Loucy (cell line): ENCODE measurements at regions not wholly inside any gene's neighbourhood (a gene's known extent, or its start where the extent isn't known, plus 50 kb on each side); places are given as distances from the start of the nearest gene placed in this dataset.

Source experiments
- H2AFZ ChIP-seq: fragments of 200-600 bp; sonication (generic); 2 replicates; pipeline ENCODE4 v1.6.0; 2016; ENCODE audit warnings: antibody characterized with exemption, mild to moderate bottlenecking, low read length, moderate library complexity
- H3F3A ChIP-seq: fragments of 200-600 bp; 2 replicates; pipeline ENCODE4 v1.6.0; 2016; ENCODE audit warnings: antibody characterized with exemption, low read depth, mild to moderate bottlenecking
- H3K27me3 ChIP-seq: fragments of 200-600 bp; sonication (generic); 2 replicates; pipeline ENCODE4 v1.6.1; 2014; ENCODE audit warnings: low read length, mild to moderate bottlenecking; ENCODE audit not compliant: insufficient read depth, poor library complexity, severe bottlenecking
- H3K36me3 ChIP-seq: fragments of 200-600 bp; sonication (generic); 2 replicates; pipeline ENCODE4 v1.6.1; 2016; ENCODE audit warnings: low read length; ENCODE audit not compliant: insufficient read depth
- H3K4me1 ChIP-seq: fragments of 200-600 bp; sonication (generic); 2 replicates; pipeline ENCODE4 v1.5.1; 2014; ENCODE audit warnings: low read length, mild to moderate bottlenecking; ENCODE audit not compliant: insufficient read depth, poor library complexity, severe bottlenecking
- H3K4me2 ChIP-seq: fragments of 200-600 bp; sonication (generic); 2 replicates; pipeline ENCODE4 v1.6.0; 2014; ENCODE audit warnings: antibody characterized with exemption, low read length, low read depth, mild to moderate bottlenecking; ENCODE audit not compliant: poor library complexity, severe bottlenecking
- H3K4me3 ChIP-seq: fragments of 200-600 bp; sonication (generic); 2 replicates; pipeline ENCODE4 v1.5.1; 2014; ENCODE audit warnings: low read length, mild to moderate bottlenecking, mixed read lengths; ENCODE audit not compliant: poor library complexity, severe bottlenecking
- H3K79me2 ChIP-seq: fragments of 200-600 bp; sonication (generic); 2 replicates; pipeline ENCODE4 v1.6.1; 2014; ENCODE audit warnings: low read length; ENCODE audit not compliant: insufficient read depth
- H3K9ac ChIP-seq: fragments of 200-600 bp; sonication (generic); 2 replicates; pipeline ENCODE4 v1.6.0; 2014; ENCODE audit warnings: mild to moderate bottlenecking, low read depth, low read length, moderate library complexity; ENCODE audit not compliant: poor library complexity, severe bottlenecking
- H3K9me2 ChIP-seq: fragments of 200-600 bp; sonication (generic); replicated peaks from 2 replicates; pipeline ENCODE4 v1.6.1; 2016; ENCODE audit warnings: low read depth, low read length, mixed read lengths
- H3K9me3 ChIP-seq: fragments of 200-600 bp; sonication (generic); 2 replicates; pipeline ENCODE4 v1.6.1; 2014; ENCODE audit warnings: mild to moderate bottlenecking, antibody characterized with exemption, low read length, low read depth; ENCODE audit not compliant: insufficient read depth
- H4K20me1 ChIP-seq: fragments of 200-600 bp; sonication (generic); 2 replicates; pipeline ENCODE4 v1.6.0; 2014; ENCODE audit warnings: antibody characterized with exemption, low read length, mild to moderate bottlenecking; ENCODE audit not compliant: insufficient read depth, poor library complexity, severe bottlenecking
- EZH2phosphoT487 ChIP-seq: fragments of 200-600 bp; IDR thresholded peaks from 2 replicates; pipeline ENCODE4 v1.6.1; 2018; ENCODE audit warnings: antibody characterized with exemption, mild to moderate bottlenecking, moderate library complexity, borderline replicate concordance
- TF ChIP-seq, protein P1 (sequence below): fragments of 200-600 bp; sonication (generic); conservative IDR thresholded peaks from 2 replicates; pipeline ENCODE4 v1.5.1; 2014; ENCODE audit warnings: mild to moderate bottlenecking, antibody characterized with exemption, low read length

DNA sequence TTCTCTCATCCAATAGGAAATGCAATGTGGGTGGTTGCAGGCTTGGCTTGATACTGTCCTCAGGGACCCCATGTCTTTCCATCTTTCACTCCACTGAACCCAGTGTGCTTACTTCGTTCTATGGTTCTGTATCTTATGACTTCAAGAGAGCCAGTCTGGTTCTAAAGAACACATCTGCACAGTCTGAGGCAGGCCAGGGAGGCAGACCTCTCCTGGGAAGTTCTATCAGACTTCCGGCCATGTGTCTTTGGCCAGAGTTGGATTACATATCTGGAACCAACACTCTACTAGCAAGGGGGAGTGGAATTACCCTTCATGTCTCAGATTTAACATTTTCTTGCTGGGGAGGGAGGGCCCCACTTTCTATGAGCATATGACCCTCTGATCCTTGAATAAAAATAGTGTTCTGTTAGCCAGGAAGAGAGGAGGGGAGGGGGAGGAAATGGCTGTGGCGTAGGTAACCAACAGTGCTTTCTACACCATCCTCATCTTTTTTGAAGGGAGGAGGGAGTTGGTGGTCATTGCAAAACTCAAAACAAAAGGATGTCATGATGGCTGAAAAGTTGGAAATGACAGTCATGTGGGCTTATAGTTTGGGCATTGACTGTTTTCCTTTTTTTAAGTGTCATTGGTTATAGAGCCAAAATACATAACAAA lies 370.2 kb downstream of the GATA3 start:
- no peaks in the 10 kb centered on the region for H3K9me2 ChIP-seq
- H3K4me1 ChIP-seq = peaks cover 44% of the 10 kb centered on the region
- no peak for TF ChIP-seq EZH2phosphoT487
- TF ChIP-seq, protein P1, sequence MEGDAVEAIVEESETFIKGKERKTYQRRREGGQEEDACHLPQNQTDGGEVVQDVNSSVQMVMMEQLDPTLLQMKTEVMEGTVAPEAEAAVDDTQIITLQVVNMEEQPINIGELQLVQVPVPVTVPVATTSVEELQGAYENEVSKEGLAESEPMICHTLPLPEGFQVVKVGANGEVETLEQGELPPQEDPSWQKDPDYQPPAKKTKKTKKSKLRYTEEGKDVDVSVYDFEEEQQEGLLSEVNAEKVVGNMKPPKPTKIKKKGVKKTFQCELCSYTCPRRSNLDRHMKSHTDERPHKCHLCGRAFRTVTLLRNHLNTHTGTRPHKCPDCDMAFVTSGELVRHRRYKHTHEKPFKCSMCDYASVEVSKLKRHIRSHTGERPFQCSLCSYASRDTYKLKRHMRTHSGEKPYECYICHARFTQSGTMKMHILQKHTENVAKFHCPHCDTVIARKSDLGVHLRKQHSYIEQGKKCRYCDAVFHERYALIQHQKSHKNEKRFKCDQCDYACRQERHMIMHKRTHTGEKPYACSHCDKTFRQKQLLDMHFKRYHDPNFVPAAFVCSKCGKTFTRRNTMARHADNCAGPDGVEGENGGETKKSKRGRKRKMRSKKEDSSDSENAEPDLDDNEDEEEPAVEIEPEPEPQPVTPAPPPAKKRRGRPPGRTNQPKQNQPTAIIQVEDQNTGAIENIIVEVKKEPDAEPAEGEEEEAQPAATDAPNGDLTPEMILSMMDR = no peak
- H3K4me3 ChIP-seq = peak overlapping the region; percentile 15
- no peaks in the 10 kb centered on the region for H3K9me3 ChIP-seq
- peak overlapping the region; percentile 57 for H3K9ac ChIP-seq
- H4K20me1 ChIP-seq = no peaks in the 10 kb centered on the region
- no peaks in the 10 kb centered on the region for H3K36me3 ChIP-seq
- H2AFZ ChIP-seq = no peak overlapping the region
- no peaks in the 10 kb centered on the region for H3F3A ChIP-seq
- H3K27me3 ChIP-seq = no peaks in the 10 kb centered on the region
- peak overlapping the region; percentile 60 for H3K4me2 ChIP-seq
- no peaks in the 10 kb centered on the region for H3K79me2 ChIP-seq

DNA sequence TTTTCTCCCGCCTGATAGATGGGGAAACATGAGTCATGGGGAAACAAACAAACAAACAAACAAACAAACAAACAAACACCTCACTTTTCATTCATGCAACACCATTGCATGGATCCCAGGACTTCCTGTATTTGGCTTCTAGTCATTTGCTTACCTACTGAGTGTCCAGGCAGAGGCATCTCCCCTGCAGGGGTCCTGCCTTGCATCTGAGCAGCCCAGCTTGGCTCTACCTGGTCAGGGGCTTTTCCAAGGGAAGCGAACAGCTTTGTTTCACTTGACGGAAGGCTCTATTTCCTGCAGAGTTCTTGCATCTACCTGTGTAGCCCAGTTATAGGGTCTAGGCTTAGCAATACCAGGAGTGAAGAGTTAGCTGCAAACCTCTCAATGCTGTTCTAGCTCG lies 374.2 kb downstream of the GATA3 start:
- Histone ChIP-seq H3K4me1 (peaks cover 75% of the 10 kb centered on the region), H3K4me2 (no peak overlapping the region), H3K9ac (no peak overlapping the region), H3K9me3 (no peaks in the 10 kb centered on the region), H3K9me2 (no peaks in the 10 kb centered on the region), H3K79me2 (no peaks in the 10 kb centered on the region), H4K20me1 (no peaks in the 10 kb centered on the region), H3F3A (peaks cover 2% of the 10 kb centered on the region; the same call in 1 of the 2 replicates), H2AFZ (peak overlapping the region; percentile 33; the same call in 1 of the 2 replicates), H3K36me3 (no peaks in the 10 kb centered on the region), H3K27me3 (no peaks in the 10 kb centered on the region), H3K4me3 (no peak overlapping the region)
- TF ChIP-seq EZH2phosphoT487 = no peak
- TF ChIP-seq, protein P1 = no peak

DNA sequence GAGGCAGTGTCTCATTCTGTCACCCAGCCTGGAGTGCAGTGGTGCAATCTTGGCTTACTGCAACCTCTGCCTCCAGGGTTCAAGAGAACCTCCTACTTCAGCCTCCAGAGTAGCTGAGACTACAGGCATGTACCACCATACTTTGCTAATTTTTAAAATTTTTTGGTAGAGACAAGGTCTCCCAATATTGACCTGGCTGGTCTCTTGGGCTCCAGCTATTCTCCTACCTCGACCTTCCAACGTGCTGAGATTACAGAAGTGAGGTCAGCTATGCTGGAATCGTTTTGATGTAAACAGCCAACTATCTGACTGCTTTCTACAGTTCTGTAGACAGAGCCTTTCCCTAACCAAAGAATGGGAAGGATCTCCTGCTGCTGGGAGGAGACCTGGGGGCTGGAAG lies 375.8 kb downstream of the GATA3 start:
- H3K27me3 ChIP-seq = no peaks in the 10 kb centered on the region
- H4K20me1 ChIP-seq = no peaks in the 10 kb centered on the region
- H3K4me2 ChIP-seq = no peak overlapping the region
- no peaks in the 10 kb centered on the region for H3K36me3 ChIP-seq
- H3K9me3 ChIP-seq = no peaks in the 10 kb centered on the region
- peaks cover 75% of the 10 kb centered on the region for H3K4me1 ChIP-seq
- H3K9me2 ChIP-seq = no peaks in the 10 kb centered on the region
- H2AFZ ChIP-seq = no peak overlapping the region
- peaks cover 2% of the 10 kb centered on the region; the same call in 1 of the 2 replicates for H3F3A ChIP-seq
- H3K79me2 ChIP-seq = no peaks in the 10 kb centered on the region
- peak overlapping the region; percentile 7 for H3K9ac ChIP-seq
- TF ChIP-seq, protein P1 = no peak
- no peak for TF ChIP-seq EZH2phosphoT487
- H3K4me3 ChIP-seq = no peak overlapping the region
